Left ventricle myocardium inferior (tissue), 1 donor: ENCODE measurements at regions not wholly inside any gene's neighbourhood (a gene's known extent, or its start where the extent isn't known, plus 50 kb on each side); places are given as distances from the start of the nearest gene placed in this dataset.
A peak's percentile ranks its signal among the peaks of the same experiment; 100 is the strongest.

ENCODE experiments used
- DNase-seq: peaks from one replicate; pipeline ENCODE4 v3.0.0-alpha.2; 2020
- H3K27ac ChIP-seq: fragments of 200-600 bp; replicated peaks from 2 replicates; pipeline ENCODE4 v1.8.0; 2021
- H3K27me3 ChIP-seq: fragments of 200-600 bp; 2 replicates; pipeline ENCODE4 v1.8.0; 2021; ENCODE audit warnings: low read depth
- H3K36me3 ChIP-seq: fragments of 200-600 bp; 2 replicates; pipeline ENCODE4 v1.8.0; 2021
- H3K4me1 ChIP-seq: fragments of 200-600 bp; 2 replicates; pipeline ENCODE4 v1.8.0; 2021
- H3K4me3 ChIP-seq: fragments of 200-600 bp; 2 replicates; pipeline ENCODE4 v1.8.0; 2021; ENCODE audit warnings: mild to moderate bottlenecking, moderate library complexity
- H3K9me3 ChIP-seq: fragments of 200-600 bp; replicated peaks from 2 replicates; pipeline ENCODE4 v1.8.0; 2021
- CTCF ChIP-seq: fragments of 200-600 bp; IDR thresholded peaks from 2 replicates; pipeline ENCODE4 v1.8.0; 2021; ENCODE audit warnings: antibody characterized with exemption, mild to moderate bottlenecking, borderline replicate concordance
- intact Hi-C: fragments of 100-400 bp; cut with micrococcal nuclease; formaldehyde crosslinking; loops from one replicate; pipeline ENCODE4 v1.11.0; 2022
- donor health status: DM: no; HTN: yes; CAD: no; lungs with severe emphysema.

DNA sequence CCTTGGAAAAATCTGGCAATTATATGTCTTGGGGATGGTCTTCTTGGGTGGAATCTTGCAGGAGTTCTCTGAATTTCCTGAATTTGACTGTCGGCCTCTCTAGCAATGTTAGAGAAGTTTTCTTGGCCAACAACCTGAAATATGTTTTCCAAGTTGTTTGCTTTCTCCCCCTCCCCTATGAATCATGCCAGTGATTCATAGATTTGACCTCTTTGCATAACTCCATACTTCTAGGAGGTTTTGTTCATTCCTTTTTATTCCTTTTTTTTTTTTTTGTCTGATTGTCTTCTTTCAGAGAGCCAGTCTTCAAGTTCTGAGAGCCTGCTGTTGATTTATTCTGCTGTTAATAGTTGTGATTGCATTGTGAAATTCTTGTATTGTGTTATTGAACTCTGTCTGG is 56.7 kb upstream of the SLC44A1 start:
- TF ChIP-seq CTCF: no peak
- H3K27me3 ChIP-seq: peaks cover 5% of the 10 kb centered on the region
- intact Hi-C loops: loop anchor here (10.0 kb wide), 1 partner anchor 87 kb away; no protein-coding TSS in a partner anchor

DNA sequence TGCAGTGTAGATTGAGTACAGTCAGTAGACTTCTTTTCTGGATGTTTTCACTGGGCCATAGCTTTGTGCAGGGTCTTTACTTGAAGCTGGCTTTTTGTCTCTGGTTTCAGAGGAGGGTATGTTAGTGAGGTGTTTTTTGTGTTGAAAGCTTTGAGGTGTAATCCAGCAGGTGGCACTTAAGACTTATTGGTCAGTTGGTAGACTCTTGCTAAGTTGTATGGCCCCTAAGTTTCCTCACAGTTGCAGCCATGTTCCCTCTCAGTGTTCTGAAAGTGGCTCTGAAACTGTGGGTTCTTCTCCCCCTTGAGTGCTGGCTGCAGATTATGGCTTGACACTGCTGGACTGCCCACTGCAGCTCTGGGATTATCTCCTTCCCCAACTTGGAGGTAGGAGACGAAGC is 55.7 kb upstream of the SLC44A1 start:
- Histone ChIP-seq H3K4me1 (no peaks in the 10 kb centered on the region), H3K27me3 (peaks cover 5% of the 10 kb centered on the region), H3K4me3 (no peak overlapping the region), H3K9me3 (no peaks in the 10 kb centered on the region), H3K36me3 (no peaks in the 10 kb centered on the region), H3K27ac (no peak overlapping the region)
- TF ChIP-seq CTCF: peak; percentile 30
- intact Hi-C loops: loop anchor here (10.0 kb wide), 1 partner anchor 86 kb away; no protein-coding TSS in a partner anchor
- DNase-seq: no peak

More for the DNA sequence above, 56.7 kb upstream of the SLC44A1 start:
- no peak for DNase-seq
- no peaks in the 10 kb centered on the region for H3K4me1 ChIP-seq
- H3K9me3 ChIP-seq: no peaks in the 10 kb centered on the region
- H3K27ac ChIP-seq: no peak overlapping the region
- no peaks in the 10 kb centered on the region for H3K36me3 ChIP-seq
- H3K4me3 ChIP-seq: no peak overlapping the region

- H3K4me3 ChIP-seq: no peak overlapping the region
- intact Hi-C loops: no loop called here
Observed at GRCh38 chr9:105191508-105192121, 52.8 kb upstream of the SLC44A1 start.

DNA sequence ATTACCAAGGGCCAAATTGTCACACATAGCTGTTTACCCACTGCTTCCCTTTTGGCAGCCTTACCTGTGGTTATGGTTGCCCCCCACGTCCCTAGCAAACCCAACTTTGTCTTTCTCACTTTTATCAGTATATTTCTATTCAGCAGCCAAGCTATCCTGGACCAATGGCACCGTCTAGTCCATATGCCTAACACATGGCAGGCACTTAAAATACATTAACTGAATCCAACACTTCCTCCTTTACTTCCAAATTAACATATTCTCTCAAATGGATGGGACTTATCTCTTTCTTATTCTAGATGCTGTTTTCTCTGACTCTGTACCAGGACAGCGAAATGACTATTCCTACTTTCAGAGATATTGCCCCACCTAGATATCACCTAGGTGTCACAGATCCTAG is 50.9 kb upstream of the SLC44A1 start:
- no peaks in the 10 kb centered on the region for H3K4me1 ChIP-seq
- peaks cover 5% of the 10 kb centered on the region for H3K27me3 ChIP-seq
- H3K4me3 ChIP-seq: no peak overlapping the region
- no peak for TF ChIP-seq CTCF
- no peaks in the 10 kb centered on the region for H3K9me3 ChIP-seq
- no peak overlapping the region for H3K27ac ChIP-seq
- no peak for DNase-seq
- intact Hi-C loops: no loop called here
- no peaks in the 10 kb centered on the region for H3K36me3 ChIP-seq

More at GRCh38 chr9:105191508-105192121, 52.8 kb upstream of the SLC44A1 start:
- H3K9me3 ChIP-seq: no peaks in the 10 kb centered on the region
- TF ChIP-seq CTCF: no peak
- no peak for DNase-seq
- peaks cover 5% of the 10 kb centered on the region for H3K27me3 ChIP-seq
- H3K4me1 ChIP-seq: no peaks in the 10 kb centered on the region
- H3K27ac ChIP-seq: no peak overlapping the region
- no peaks in the 10 kb centered on the region for H3K36me3 ChIP-seq

GRCh38 chr9:105194234-105194633 is 50.2 kb upstream of the SLC44A1 start:
- Histone ChIP-seq H3K27me3 (peaks cover 5% of the 10 kb centered on the region), H3K4me3 (no peak overlapping the region), H3K36me3 (no peaks in the 10 kb centered on the region), H3K27ac (no peak overlapping the region), H3K4me1 (no peaks in the 10 kb centered on the region), H3K9me3 (no peaks in the 10 kb centered on the region)
- intact Hi-C loops: no loop called here
- TF ChIP-seq CTCF: no peak
- no peak for DNase-seq
